Activated gamma-delta T cell treated with Interleukin-2 at 50 U/mL for 16 hours (primary cell): ENCODE measurements at regions not wholly inside any gene's neighbourhood (a gene's known extent, or its start where the extent isn't known, plus 50 kb on each side); places are given as distances from the start of the nearest gene placed in this dataset.
"Not testable (repeated sequence)": the region's sequence is repeated elsewhere in the genome, so short reads cannot be mapped to it uniquely, and the experiment has no call there.

Experiments used
- DNase-seq: peaks from one replicate; pipeline ENCODE4 v3.0.0-alpha.2; 2020

- DNase-seq: no peak
Observed at GRCh38 chr14:51351997-51352396, 112.0 kb downstream of the TMX1 start.

- no peak for DNase-seq
Observed at GRCh38 chr14:51353901-51354300, 113.9 kb downstream of the TMX1 start.

GRCh38 chr14:51354846-51355245, 114.8 kb downstream of the TMX1 start:
- no peak for DNase-seq

GRCh38 chr14:51356381-51356780, 116.3 kb downstream of the TMX1 start:
- DNase-seq: no peak

GRCh38 chr14:51357250-51357649, 117.2 kb downstream of the TMX1 start:
- DNase-seq: no peak

GRCh38 chr14:51360592-51360991, 120.5 kb downstream of the TMX1 start:
- no peak for DNase-seq

GRCh38 chr14:51365241-51365965, 125.4 kb downstream of the TMX1 start:
- DNase-seq: no peak

GRCh38 chr14:51366460-51366859, 126.4 kb downstream of the TMX1 start:
- DNase-seq: not testable (repeated sequence)

GRCh38 chr14:51366866-51367599, 127.0 kb downstream of the TMX1 start:
- DNase-seq: not testable (repeated sequence)

GRCh38 chr14:51367600-51367931, 127.5 kb downstream of the TMX1 start:
- DNase-seq: no peak

- DNase-seq: no peak
Observed at GRCh38 chr14:51368721-51369163, 128.7 kb downstream of the TMX1 start.

GRCh38 chr14:51369814-51370213, 129.8 kb downstream of the TMX1 start:
- DNase-seq: no peak

GRCh38 chr14:51370758-51371386, 130.8 kb downstream of the TMX1 start:
- no peak for DNase-seq

- not testable (repeated sequence) for DNase-seq
Observed at GRCh38 chr14:51377186-51377585, 137.1 kb downstream of the TMX1 start.

- DNase-seq: no peak
Observed at GRCh38 chr14:51382506-51382905, 142.5 kb downstream of the TMX1 start.

- no peak for DNase-seq
Observed at GRCh38 chr14:51386411-51386810, 146.4 kb downstream of the TMX1 start.

- DNase-seq: no peak
Observed at GRCh38 chr14:51386983-51387735, 147.1 kb downstream of the TMX1 start.

- DNase-seq: no peak
Observed at GRCh38 chr14:51392416-51392815, 152.4 kb downstream of the TMX1 start.

- DNase-seq: no peak
Observed at GRCh38 chr14:51394384-51394783, 154.3 kb downstream of the TMX1 start.

- no peak for DNase-seq
Observed at GRCh38 chr14:51394804-51395203, 154.8 kb downstream of the TMX1 start.

GRCh38 chr14:51395361-51395849, 155.4 kb downstream of the TMX1 start:
- no peak for DNase-seq

GRCh38 chr14:51396222-51396815, 156.3 kb downstream of the TMX1 start:
- no peak for DNase-seq

GRCh38 chr14:51398898-51399297, 158.9 kb downstream of the TMX1 start:
- no peak for DNase-seq
